ENCODE measurements at regions not wholly inside any gene's neighbourhood (a gene's known extent, or its start where the extent isn't known, plus 50 kb on each side); places are given as distances from the start of the nearest gene placed in this dataset.

DNA sequence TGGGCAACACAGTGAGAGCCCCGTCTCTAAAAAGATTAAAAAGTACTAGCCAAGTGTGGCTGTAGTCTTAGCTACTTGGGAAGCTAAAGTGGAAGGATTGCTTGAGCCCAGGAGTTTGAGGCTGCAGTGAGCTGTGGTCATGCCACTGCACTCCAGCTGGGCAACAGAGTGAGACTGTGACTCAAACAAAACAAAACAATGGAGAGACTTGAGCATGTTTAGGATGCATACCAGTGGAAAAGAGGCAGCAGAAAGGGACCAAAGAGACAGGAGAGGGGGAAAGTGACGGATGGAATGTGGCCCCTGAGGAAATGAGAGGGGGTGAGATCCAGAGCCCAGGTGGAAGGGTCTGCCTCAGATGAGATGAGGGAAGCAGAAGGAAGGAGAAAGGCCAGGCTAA lies 358.9 kb downstream of the RPS6KC1 start:
- no peaks in the 10 kb centered on the region for H3K9me3 ChIP-seq (ENCODE audit: low read length)
- no peak overlapping the region for H3K4me3 ChIP-seq (ENCODE audit: low read depth, low read length, poor library complexity, severe bottlenecking)
- H3K4me2 ChIP-seq (ENCODE audit: low read length): no peak overlapping the region
- no peaks in the 10 kb centered on the region for H3K9me2 ChIP-seq (ENCODE audit: low read depth, low read length)
- no peak overlapping the region for H3K27ac ChIP-seq (ENCODE audit: low read depth, low read length, poor library complexity, severe bottlenecking)
- H3K9ac ChIP-seq (ENCODE audit: low read length): no peak overlapping the region
- H3F3A ChIP-seq (ENCODE audit: insufficient read depth, low read length): no peaks in the 10 kb centered on the region
- H3K27me3 ChIP-seq (ENCODE audit: insufficient read depth, low read length): no peaks in the 10 kb centered on the region
- TF ChIP-seq, protein P1, sequence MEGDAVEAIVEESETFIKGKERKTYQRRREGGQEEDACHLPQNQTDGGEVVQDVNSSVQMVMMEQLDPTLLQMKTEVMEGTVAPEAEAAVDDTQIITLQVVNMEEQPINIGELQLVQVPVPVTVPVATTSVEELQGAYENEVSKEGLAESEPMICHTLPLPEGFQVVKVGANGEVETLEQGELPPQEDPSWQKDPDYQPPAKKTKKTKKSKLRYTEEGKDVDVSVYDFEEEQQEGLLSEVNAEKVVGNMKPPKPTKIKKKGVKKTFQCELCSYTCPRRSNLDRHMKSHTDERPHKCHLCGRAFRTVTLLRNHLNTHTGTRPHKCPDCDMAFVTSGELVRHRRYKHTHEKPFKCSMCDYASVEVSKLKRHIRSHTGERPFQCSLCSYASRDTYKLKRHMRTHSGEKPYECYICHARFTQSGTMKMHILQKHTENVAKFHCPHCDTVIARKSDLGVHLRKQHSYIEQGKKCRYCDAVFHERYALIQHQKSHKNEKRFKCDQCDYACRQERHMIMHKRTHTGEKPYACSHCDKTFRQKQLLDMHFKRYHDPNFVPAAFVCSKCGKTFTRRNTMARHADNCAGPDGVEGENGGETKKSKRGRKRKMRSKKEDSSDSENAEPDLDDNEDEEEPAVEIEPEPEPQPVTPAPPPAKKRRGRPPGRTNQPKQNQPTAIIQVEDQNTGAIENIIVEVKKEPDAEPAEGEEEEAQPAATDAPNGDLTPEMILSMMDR (IDR thresholded peaks at IDR 0.05; ENCODE audit: low read length): no peak
- no peak for TF ChIP-seq EZH2 (IDR thresholded peaks at IDR 0.05; ENCODE audit: borderline replicate concordance, low read length)
- H4K20me1 ChIP-seq (ENCODE audit: insufficient read depth, low read length): no peaks in the 10 kb centered on the region
- H3K4me1 ChIP-seq (ENCODE audit: insufficient read depth, low read length, severe bottlenecking): no peaks in the 10 kb centered on the region
- H3K79me2 ChIP-seq (ENCODE audit: insufficient read depth, low read length): no peaks in the 10 kb centered on the region
- no peaks in the 10 kb centered on the region for H3K36me3 ChIP-seq (ENCODE audit: insufficient read depth, low read length)
- H2AFZ ChIP-seq (ENCODE audit: low read length): no peak overlapping the region

DNA sequence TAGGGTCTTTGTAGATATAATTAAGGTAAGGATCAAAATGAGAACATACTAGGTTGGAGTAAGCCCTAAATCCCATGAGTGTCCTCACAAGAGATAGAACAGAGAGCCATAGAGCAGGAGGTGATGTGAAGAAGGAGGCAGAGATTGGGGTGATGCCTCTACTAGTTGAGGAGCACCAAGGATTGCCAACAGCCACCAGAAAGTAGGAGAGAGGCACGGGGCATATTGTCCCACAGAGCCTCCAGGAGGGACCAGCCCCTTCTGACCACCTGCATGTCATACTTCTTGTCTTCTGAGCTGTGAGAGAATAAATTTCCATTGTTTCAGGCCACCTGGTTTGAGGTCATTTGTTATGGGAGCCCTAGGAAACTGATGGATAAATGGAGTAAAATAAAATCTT lies 363.3 kb downstream of the RPS6KC1 start:
- TF ChIP-seq, protein P1 (IDR thresholded peaks at IDR 0.05; ENCODE audit: low read length): no peak
- no peak for TF ChIP-seq EZH2 (IDR thresholded peaks at IDR 0.05; ENCODE audit: borderline replicate concordance, low read length)

DNA sequence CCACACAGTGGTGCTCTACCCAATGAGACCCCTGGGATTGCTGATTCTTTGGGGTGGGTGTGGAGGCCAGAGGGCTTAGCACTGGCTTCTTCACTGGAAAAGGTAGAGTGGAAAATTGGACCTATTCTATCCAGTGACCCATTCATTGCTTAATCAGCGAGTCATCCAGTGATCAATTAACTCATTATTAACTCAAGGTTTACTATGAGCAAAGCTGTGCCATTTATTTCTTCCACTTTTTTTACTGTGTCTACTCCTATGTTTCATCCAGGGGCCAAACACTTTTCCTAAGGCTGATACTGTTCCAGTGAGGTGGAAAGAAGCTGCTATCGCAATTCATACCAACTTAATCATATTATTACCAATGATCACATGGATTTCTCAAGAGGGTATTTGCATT lies 363.9 kb downstream of the RPS6KC1 start:
- Histone ChIP-seq H3K9me3 (ENCODE audit: low read length) (no peaks in the 10 kb centered on the region), H3K4me2 (ENCODE audit: low read length) (no peak overlapping the region), H3K27me3 (ENCODE audit: insufficient read depth, low read length) (no peaks in the 10 kb centered on the region)

More for the DNA sequence above, 363.3 kb downstream of the RPS6KC1 start:
- H3K36me3 ChIP-seq (ENCODE audit: insufficient read depth, low read length): no peaks in the 10 kb centered on the region
- H2AFZ ChIP-seq (ENCODE audit: low read length): no peak overlapping the region
- no peaks in the 10 kb centered on the region for H3K9me3 ChIP-seq (ENCODE audit: low read length)
- H3K4me3 ChIP-seq (ENCODE audit: low read depth, low read length, poor library complexity, severe bottlenecking): no peak overlapping the region
- H4K20me1 ChIP-seq (ENCODE audit: insufficient read depth, low read length): no peaks in the 10 kb centered on the region
- no peaks in the 10 kb centered on the region for H3K4me1 ChIP-seq (ENCODE audit: insufficient read depth, low read length, severe bottlenecking)
- H3K9me2 ChIP-seq (ENCODE audit: low read depth, low read length): no peaks in the 10 kb centered on the region
- H3K27ac ChIP-seq (ENCODE audit: low read depth, low read length, poor library complexity, severe bottlenecking): no peak overlapping the region
- no peak overlapping the region for H3K4me2 ChIP-seq (ENCODE audit: low read length)
- H3K79me2 ChIP-seq (ENCODE audit: insufficient read depth, low read length): no peaks in the 10 kb centered on the region
- H3K27me3 ChIP-seq (ENCODE audit: insufficient read depth, low read length): no peaks in the 10 kb centered on the region
- H3K9ac ChIP-seq (ENCODE audit: low read length): no peak overlapping the region
- H3F3A ChIP-seq (ENCODE audit: insufficient read depth, low read length): no peaks in the 10 kb centered on the region

More for the DNA sequence above, 363.9 kb downstream of the RPS6KC1 start:
- Histone ChIP-seq H3K79me2 (ENCODE audit: insufficient read depth, low read length) (no peaks in the 10 kb centered on the region), H3K36me3 (ENCODE audit: insufficient read depth, low read length) (no peaks in the 10 kb centered on the region), H3K4me1 (ENCODE audit: insufficient read depth, low read length, severe bottlenecking) (no peaks in the 10 kb centered on the region), H3K9ac (ENCODE audit: low read length) (no peak overlapping the region), H3K27ac (ENCODE audit: low read depth, low read length, poor library complexity, severe bottlenecking) (no peak overlapping the region), H3K4me3 (ENCODE audit: low read depth, low read length, poor library complexity, severe bottlenecking) (no peak overlapping the region), H3K9me2 (ENCODE audit: low read depth, low read length) (no peaks in the 10 kb centered on the region), H2AFZ (ENCODE audit: low read length) (no peak overlapping the region), H4K20me1 (ENCODE audit: insufficient read depth, low read length) (no peaks in the 10 kb centered on the region), H3F3A (ENCODE audit: insufficient read depth, low read length) (no peaks in the 10 kb centered on the region)
- TF ChIP-seq, protein P1 (IDR thresholded peaks at IDR 0.05; ENCODE audit: low read length): no peak
- TF ChIP-seq EZH2 (IDR thresholded peaks at IDR 0.05; ENCODE audit: borderline replicate concordance, low read length): no peak

All from OCI-LY1 (cell line).